HUES6 (cell line): ENCODE measurements at regions not wholly inside any gene's neighbourhood (a gene's known extent, or its start where the extent isn't known, plus 50 kb on each side); places are given as distances from the start of the nearest gene placed in this dataset.
"Not testable (repeated sequence)": the region's sequence is repeated elsewhere in the genome, so short reads cannot be mapped to it uniquely, and the experiment has no call there.

Experiments used
- H3K27ac ChIP-seq: 2 replicates; pipeline ENCODE4 v1.7.0; 2013; ENCODE audit warnings: low read depth, mild to moderate bottlenecking, low read length, inconsistent platforms
- H3K27me3 ChIP-seq: 2 replicates; pipeline ENCODE4 v1.6.1; 2013; ENCODE audit warnings: low read length; ENCODE audit not compliant: control insufficient read depth, insufficient read depth
- H3K36me3 ChIP-seq: 2 replicates; pipeline ENCODE4 v1.6.1; 2013; ENCODE audit warnings: low read length; ENCODE audit not compliant: control insufficient read depth, insufficient read depth
- H3K4me1 ChIP-seq: 2 replicates; pipeline ENCODE4 v1.6.1; 2013; ENCODE audit warnings: low read length; ENCODE audit not compliant: control insufficient read depth, insufficient read depth
- H3K4me3 ChIP-seq: 2 replicates; pipeline ENCODE4 v1.5.1; 2013; ENCODE audit warnings: low read depth, low read length
- H3K9ac ChIP-seq: one replicate; pipeline ENCODE4 v1.6.1; 2013; ENCODE audit warnings: mild to moderate bottlenecking, low read length
- H3K9me3 ChIP-seq: 2 replicates; pipeline ENCODE4 v1.6.1; 2013; ENCODE audit warnings: low read depth, low read length; ENCODE audit not compliant: control insufficient read depth, insufficient read depth

DNA sequence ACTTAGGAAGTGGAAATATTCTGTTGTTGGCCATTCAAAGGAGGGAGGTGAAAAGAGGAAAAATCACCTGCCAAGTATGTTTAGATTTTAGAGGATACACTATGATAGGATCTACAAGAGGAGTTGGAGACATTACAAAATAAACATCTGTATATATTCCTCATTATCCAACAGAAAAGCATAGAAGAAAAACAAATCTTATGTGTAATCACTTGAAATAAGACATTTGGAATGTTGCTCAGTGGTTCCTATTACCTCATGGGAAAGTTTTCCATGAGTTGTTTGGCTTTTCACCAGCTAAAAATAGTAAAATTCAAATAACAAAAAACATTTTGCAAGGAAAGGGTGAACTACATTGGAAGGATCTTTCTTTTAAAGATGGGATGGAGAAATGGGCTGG, 76.7 kb upstream of the CARMIL1 start:
- H3K9ac ChIP-seq = no peak overlapping the region
- no peaks in the 10 kb centered on the region for H3K27me3 ChIP-seq
- peaks cover 6% of the 10 kb centered on the region for H3K4me1 ChIP-seq
- no peak overlapping the region for H3K4me3 ChIP-seq
- peaks cover 5% of the 10 kb centered on the region; the same call in 1 of the 2 replicates for H3K9me3 ChIP-seq
- H3K27ac ChIP-seq = no peak overlapping the region
- no peaks in the 10 kb centered on the region for H3K36me3 ChIP-seq

DNA sequence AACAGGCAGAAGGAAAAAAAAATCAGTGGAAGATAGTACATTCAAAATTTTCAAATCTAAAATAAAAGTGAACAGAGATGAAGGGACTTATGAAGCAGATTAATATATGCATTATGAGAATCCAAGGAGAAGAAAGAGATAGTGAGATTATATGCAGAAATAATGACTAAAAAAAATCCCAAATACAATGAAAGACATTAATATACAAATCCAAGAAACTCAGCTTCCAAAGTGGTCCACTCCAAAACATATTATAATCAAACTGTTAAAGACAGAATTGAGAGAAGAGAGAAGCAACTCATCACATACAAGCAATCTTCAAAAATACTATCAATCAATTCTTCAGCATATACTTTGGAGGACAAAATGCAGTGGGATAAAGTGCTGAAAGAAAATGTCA, 73.5 kb upstream of the CARMIL1 start:
- Histone ChIP-seq H3K4me1 (peaks cover 9% of the 10 kb centered on the region), H3K27me3 (no peaks in the 10 kb centered on the region), H3K9me3 (peaks cover 5% of the 10 kb centered on the region; the same call in 1 of the 2 replicates), H3K4me3 (no peak overlapping the region), H3K36me3 (no peaks in the 10 kb centered on the region), H3K9ac (no peak overlapping the region), H3K27ac (no peak overlapping the region)

DNA sequence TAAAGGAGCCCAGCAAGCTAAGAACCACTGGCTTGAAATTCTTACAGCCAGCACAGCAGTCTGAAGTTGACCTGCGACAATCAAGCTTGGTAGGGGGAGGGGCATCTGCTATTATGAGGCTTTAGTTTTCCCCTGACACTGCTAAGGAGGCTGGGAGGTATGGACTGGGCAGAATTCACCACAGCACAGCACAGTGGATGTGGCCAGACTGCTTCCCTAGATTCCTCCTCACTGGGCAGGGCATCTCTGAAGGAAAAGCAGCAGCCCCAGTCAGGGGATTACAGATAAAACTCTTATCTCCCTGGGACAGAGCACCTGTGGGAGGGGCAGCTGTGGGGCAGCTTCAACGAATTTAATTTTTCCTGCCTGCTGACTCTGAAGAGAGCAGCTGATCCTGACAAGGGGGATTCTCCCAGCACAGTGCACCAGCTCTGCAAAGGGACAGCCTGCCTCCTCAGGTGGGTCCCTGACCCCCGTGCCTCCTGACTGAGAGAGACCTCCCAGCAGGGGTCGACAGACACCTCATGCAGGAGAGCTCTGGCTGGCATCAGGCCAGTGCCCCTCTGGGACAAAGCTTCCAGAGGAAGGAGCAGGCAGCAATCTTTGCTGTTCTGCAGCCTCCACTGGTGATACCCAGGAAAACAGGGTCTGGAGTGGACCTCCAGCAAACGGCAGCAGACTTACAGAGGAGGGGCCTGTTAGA, 71.6 kb upstream of the CARMIL1 start:
- H3K27me3 ChIP-seq, H3K27ac ChIP-seq, H3K9me3 ChIP-seq, H3K36me3 ChIP-seq, H3K4me3 ChIP-seq, H3K9ac ChIP-seq, H3K4me1 ChIP-seq: not testable (repeated sequence)

DNA sequence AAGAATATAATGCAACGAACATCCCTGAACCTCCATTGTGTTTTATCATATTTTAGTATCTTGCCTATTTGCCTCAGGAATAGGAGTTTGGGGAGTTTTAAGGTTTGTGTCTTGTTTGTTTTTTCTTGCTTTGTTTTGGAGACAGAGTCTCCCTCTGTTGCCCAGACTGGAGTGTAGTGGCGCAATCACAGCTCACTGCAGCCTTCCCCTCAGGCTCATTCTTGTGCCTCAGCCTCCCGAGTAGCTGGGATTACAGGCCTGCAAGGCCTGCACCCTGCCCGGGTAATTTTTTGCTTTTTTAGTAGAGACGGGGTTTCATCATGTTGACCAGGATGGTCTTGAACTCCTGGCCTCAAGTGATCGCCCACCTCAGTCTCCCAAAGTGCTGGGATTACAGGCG, 63.3 kb upstream of the CARMIL1 start:
- Histone ChIP-seq H3K27me3 (no peaks in the 10 kb centered on the region), H3K4me1 (no peaks in the 10 kb centered on the region), H3K36me3 (no peaks in the 10 kb centered on the region), H3K27ac (no peak overlapping the region), H3K9ac (no peak overlapping the region), H3K4me3 (no peak overlapping the region), H3K9me3 (no peaks in the 10 kb centered on the region)

DNA sequence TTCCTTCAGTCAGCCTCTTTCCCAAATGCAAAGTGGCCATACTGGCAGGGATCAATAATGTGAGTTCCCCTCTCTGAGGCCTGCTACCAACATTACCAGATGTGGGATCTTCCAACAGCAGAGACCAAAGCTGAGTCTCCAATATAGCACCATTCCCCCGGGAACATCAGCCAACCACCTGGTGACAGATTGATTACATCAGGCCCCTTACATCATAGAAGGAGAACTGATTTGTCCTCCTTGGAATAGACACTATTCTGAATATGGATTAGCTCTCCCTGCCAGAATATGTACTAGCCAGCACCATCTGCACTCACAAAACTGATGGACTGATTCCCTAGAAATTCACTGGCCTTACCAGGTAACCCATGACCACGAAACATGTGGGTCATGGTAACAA, 61.9 kb upstream of the CARMIL1 start:
- Histone ChIP-seq H3K9ac (no peak overlapping the region), H3K4me3 (no peak overlapping the region), H3K4me1 (no peaks in the 10 kb centered on the region), H3K9me3 (no peaks in the 10 kb centered on the region), H3K27ac (no peak overlapping the region), H3K27me3 (no peaks in the 10 kb centered on the region), H3K36me3 (no peaks in the 10 kb centered on the region)

DNA sequence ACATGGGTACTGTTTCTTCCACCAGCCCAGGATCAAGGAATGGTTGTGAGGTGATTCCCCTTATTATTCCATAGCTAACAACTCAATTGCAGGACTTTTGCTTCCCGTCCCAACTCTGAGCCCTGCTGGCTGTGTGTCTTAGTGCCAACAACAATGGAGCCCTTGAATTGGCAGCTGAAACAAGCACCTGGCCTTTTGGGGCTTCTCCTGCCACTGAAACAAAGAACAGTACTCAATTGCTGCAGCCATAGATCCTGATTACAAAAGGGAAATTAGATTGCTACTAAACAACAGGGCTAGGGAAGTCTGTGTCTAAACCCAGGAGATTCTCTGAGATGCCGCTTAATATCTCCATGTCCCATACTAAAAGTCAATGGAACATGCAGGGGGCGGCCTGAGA, 61.3 kb upstream of the CARMIL1 start:
- H3K4me3 ChIP-seq = no peak overlapping the region
- no peak overlapping the region for H3K9ac ChIP-seq
- H3K27me3 ChIP-seq = no peaks in the 10 kb centered on the region
- H3K36me3 ChIP-seq = no peaks in the 10 kb centered on the region
- no peaks in the 10 kb centered on the region for H3K9me3 ChIP-seq
- no peaks in the 10 kb centered on the region for H3K4me1 ChIP-seq
- H3K27ac ChIP-seq = no peak overlapping the region

DNA sequence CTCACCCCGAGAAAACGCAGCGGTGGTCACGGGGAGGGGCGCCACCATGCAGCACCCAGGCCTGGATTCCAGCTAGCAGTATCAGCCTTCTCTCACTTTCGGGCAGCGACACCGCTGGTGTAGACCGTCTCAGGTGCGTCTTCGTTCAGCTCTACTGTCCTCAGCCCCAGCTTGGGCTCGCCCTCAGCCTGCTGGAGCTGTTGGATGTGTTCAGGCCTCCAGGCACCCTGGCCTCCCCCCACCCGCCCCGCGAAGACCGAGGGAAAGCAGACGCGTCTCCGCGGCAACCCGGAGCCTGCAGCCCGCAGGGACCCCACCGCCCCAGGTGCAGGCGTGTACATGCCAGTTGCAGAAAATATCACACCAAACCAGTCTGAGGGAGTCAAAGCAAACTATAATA, 60.8 kb upstream of the CARMIL1 start:
- Histone ChIP-seq H3K9ac (no peak overlapping the region), H3K9me3 (no peaks in the 10 kb centered on the region), H3K4me1 (no peaks in the 10 kb centered on the region; the same call in 1 of the 2 replicates), H3K36me3 (no peaks in the 10 kb centered on the region), H3K4me3 (no peak overlapping the region), H3K27me3 (no peaks in the 10 kb centered on the region), H3K27ac (no peak overlapping the region)

DNA sequence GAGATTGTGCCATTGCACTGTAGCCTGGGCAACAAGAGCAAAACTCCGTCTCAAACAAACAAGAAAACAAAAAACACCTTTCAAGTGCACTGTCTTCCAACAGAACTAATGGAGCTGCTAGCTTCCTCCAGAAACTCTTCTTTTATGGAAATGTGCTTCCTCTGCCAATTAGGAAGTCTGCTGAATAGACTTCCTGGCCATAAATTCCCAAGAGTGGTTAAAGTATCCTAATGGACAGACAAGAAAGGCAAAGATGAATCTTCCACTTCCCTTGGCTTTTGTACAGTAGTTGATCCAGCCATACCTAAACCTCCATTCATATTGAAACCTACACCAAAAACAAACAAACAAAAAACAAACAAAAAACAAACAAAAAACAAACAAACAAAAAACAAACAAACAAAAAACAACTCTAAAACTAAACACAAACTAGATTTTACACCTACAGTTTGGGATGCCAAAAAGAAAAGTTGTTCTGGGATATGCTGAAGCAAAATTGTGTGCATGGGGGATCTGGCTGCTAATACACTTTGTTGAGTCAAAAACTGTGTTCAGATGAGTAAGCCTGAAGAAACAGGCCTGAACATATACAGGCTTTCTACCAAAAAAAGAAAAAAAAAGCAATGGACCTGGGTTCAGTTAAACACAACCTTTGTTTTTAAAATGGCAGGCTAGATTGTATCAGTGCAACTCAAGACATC, 59.8 kb upstream of the CARMIL1 start:
- H3K36me3 ChIP-seq = no peaks in the 10 kb centered on the region
- no peak overlapping the region for H3K9ac ChIP-seq
- no peaks in the 10 kb centered on the region for H3K9me3 ChIP-seq
- no peak overlapping the region for H3K27ac ChIP-seq
- H3K4me1 ChIP-seq = no peaks in the 10 kb centered on the region; the same call in 1 of the 2 replicates
- no peak overlapping the region for H3K4me3 ChIP-seq
- H3K27me3 ChIP-seq = no peaks in the 10 kb centered on the region

DNA sequence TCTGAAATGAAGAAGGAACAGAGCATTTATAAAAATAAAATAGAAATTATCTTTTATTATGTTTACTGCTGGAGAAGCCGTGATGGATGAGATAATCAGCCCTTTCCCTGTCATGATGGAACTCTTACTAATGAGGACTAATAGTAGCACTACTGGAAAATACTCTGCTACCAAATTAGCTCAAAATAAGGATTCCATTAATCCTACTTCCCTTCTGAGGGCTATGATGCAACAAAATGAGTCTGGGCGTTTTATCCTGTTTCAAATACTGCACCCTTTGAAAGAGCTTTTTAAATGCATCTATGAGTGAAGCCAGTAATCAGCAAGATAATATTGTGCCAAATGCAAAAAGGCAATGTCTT, 59.3 kb upstream of the CARMIL1 start:
- Histone ChIP-seq H3K4me1 (no peaks in the 10 kb centered on the region; the same call in 1 of the 2 replicates), H3K27me3 (no peaks in the 10 kb centered on the region), H3K4me3 (no peak overlapping the region), H3K27ac (no peak overlapping the region), H3K9me3 (no peaks in the 10 kb centered on the region), H3K9ac (no peak overlapping the region), H3K36me3 (no peaks in the 10 kb centered on the region)

DNA sequence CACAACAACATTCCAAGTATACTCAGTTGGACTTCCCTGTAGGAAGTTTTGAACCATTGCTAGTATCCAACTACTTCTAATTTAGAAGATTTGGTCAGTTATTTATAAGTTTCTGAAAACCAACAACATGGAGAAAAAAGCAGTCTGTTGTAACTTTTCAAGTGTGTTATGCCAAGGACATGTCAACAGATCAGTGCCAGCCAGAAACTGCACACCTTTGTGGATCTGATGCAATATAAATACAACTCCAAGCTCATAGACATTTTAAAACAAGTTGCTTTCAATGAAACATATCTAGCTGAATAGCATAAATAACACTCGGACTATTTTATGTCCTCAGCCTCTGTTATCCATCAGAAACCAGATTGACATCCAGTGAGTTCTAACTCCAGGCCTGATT, 58.3 kb upstream of the CARMIL1 start:
- no peak overlapping the region for H3K9ac ChIP-seq
- H3K9me3 ChIP-seq = no peaks in the 10 kb centered on the region
- no peak overlapping the region for H3K27ac ChIP-seq
- H3K4me1 ChIP-seq = no peaks in the 10 kb centered on the region; the same call in 1 of the 2 replicates
- no peaks in the 10 kb centered on the region for H3K27me3 ChIP-seq
- H3K36me3 ChIP-seq = no peaks in the 10 kb centered on the region
- no peak overlapping the region for H3K4me3 ChIP-seq

DNA sequence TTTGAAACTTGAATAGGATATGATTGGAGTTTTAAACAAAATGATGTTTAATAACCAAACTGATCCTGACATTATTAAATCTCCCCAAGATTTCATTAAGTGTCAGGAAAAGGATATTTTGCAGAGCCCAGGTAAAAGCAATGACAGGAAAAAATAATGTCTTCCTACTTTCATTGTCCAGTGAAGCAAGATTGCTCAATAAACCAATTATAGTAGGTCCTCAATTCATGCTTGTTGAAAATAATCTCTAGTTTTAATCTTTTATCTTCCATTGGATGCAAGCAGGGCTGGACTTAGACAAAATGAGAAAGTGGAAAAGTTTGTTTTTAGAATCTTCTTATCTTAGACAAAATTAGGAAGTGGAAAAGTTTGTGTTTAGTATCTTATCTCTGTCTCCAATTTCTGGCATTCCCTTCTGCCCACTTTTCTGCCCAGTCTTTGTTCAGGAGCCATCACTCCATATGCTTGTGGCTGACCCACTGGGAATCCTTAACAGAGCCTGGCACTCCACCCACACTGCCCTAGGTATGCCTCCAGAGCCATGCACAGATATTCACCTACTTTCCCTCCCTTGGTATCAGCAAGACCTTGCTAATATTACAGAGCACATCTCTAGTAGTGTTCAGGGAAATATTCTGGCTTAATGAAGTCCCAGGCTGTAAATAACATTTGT, 57.0 kb upstream of the CARMIL1 start:
- Histone ChIP-seq H3K9me3 (no peaks in the 10 kb centered on the region), H3K9ac (no peak overlapping the region), H3K27ac (no peak overlapping the region), H3K27me3 (no peaks in the 10 kb centered on the region), H3K36me3 (no peaks in the 10 kb centered on the region), H3K4me1 (no peaks in the 10 kb centered on the region; the same call in 1 of the 2 replicates), H3K4me3 (no peak overlapping the region)
